Karpas-422 (cell line): ENCODE measurements at regions not wholly inside any gene's neighbourhood (a gene's known extent, or its start where the extent isn't known, plus 50 kb on each side); places are given as distances from the start of the nearest gene placed in this dataset.
"Not testable (repeated sequence)": the region's sequence is repeated elsewhere in the genome, so short reads cannot be mapped to it uniquely, and the experiment has no call there.

Experiments
- DNase-seq: peaks from one replicate; pipeline ENCODE4 v3.0.0-alpha.2; 2015
- H2AFZ ChIP-seq: fragments of 200-600 bp; sonication (generic); 2 replicates; pipeline ENCODE4 v1.6.1; 2014; ENCODE audit warnings: antibody characterized with exemption, low read length, mixed read lengths
- H3K27ac ChIP-seq: fragments of 200-600 bp; sonication (generic); 2 replicates; pipeline ENCODE4 v1.5.1; 2014; ENCODE audit warnings: mild to moderate bottlenecking, low read length, moderate library complexity
- H3K27me3 ChIP-seq: fragments of 200-600 bp; sonication (generic); 2 replicates; pipeline ENCODE4 v1.6.1; 2014; ENCODE audit warnings: low read length, mixed read lengths
- H3K36me3 ChIP-seq: fragments of 200-600 bp; sonication (generic); 2 replicates; pipeline ENCODE4 v1.6.1; 2014; ENCODE audit warnings: low read length, mixed read lengths; ENCODE audit not compliant: insufficient read depth
- H3K4me1 ChIP-seq: fragments of 200-600 bp; sonication (generic); 2 replicates; pipeline ENCODE4 v1.6.1; 2014; ENCODE audit warnings: mild to moderate bottlenecking, low read length, mixed read lengths
- H3K4me2 ChIP-seq: fragments of 200-600 bp; sonication (generic); 2 replicates; pipeline ENCODE4 v1.6.1; 2014; ENCODE audit warnings: low read length, low read depth, mild to moderate bottlenecking; ENCODE audit not compliant: poor library complexity, severe bottlenecking
- H3K4me3 ChIP-seq: fragments of 200-600 bp; sonication (generic); 2 replicates; pipeline ENCODE4 v1.5.1; 2014; ENCODE audit warnings: mild to moderate bottlenecking, antibody characterized with exemption, low read length, mixed read lengths
- H3K79me2 ChIP-seq: fragments of 200-600 bp; sonication (generic); 2 replicates; pipeline ENCODE4 v1.6.1; 2014; ENCODE audit warnings: mild to moderate bottlenecking, low read length, mixed read lengths
- H3K9ac ChIP-seq: fragments of 200-600 bp; sonication (generic); 2 replicates; pipeline ENCODE4 v1.6.0; 2014; ENCODE audit warnings: low read length
- H3K9me2 ChIP-seq: fragments of 200-600 bp; sonication (generic), shearing (Covaris generic); replicated peaks from 2 replicates; pipeline ENCODE4 v1.6.0; 2014; ENCODE audit warnings: mild to moderate bottlenecking, low read length, moderate library complexity; ENCODE audit not compliant: insufficient read depth
- H3K9me3 ChIP-seq: fragments of 300-700, 200-600 bp; sonication (generic); 2 replicates; pipeline ENCODE4 v1.6.1; 2014; ENCODE audit warnings: low read length, mixed read lengths
- H4K20me1 ChIP-seq: fragments of 200-600 bp; sonication (generic); 2 replicates; pipeline ENCODE4 v1.6.1; 2014; ENCODE audit warnings: mild to moderate bottlenecking, antibody characterized with exemption, low read length, low read depth; ENCODE audit not compliant: insufficient read depth

DNA sequence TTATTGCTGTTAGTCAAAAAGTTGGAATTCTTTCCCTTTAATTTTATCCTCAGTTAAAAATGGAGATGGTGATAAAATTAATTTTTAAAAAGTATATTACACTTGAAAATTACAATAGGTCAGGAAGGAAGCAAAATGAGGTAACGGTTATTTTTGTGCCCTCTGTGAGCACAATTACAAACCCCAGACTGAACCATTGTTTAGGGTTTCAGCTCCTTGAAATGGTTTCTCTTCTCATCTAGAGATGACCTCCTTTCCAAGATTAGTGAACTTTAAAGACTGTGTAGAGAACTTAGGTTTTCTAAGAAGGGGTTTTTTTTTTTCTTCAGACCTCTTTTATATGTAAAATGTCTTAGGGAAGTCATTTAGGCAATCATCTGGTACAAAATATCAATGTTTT is 126.2 kb upstream of the CHD1 start:
- Histone ChIP-seq H3K27ac (no peak overlapping the region), H3K36me3 (no peaks in the 10 kb centered on the region), H2AFZ (no peak overlapping the region), H3K9me2 (no peaks in the 10 kb centered on the region), H3K4me2 (no peak overlapping the region), H3K4me1 (no peaks in the 10 kb centered on the region; the same call in 1 of the 2 replicates), H3K27me3 (no peaks in the 10 kb centered on the region), H3K9ac (no peak overlapping the region), H3K79me2 (no peaks in the 10 kb centered on the region), H4K20me1 (no peaks in the 10 kb centered on the region), H3K4me3 (no peak overlapping the region), H3K9me3 (no peaks in the 10 kb centered on the region)
- no peak for DNase-seq

DNA sequence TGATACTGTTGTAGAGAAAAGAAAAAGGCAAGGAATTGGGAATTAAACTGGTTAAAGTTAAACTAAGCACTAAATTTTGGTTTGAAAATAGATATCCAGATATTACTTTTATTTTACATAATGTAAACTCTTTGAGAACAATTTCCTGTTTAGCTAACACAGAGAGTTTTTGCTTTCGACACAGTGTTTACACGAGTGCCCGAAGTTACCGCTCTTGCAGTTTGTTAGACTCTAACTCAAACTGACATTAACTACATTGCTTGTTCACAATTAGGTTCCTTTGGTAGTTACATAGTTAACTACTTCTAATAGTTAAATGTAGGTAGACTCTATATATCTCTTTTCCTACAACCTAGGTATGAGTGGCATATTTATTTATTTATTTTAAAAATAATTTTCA is 117.1 kb upstream of the CHD1 start:
- H4K20me1 ChIP-seq, result no peaks in the 10 kb centered on the region
- no peak overlapping the region for H3K4me3 ChIP-seq
- H3K27ac ChIP-seq, result no peak overlapping the region
- no peaks in the 10 kb centered on the region for H3K27me3 ChIP-seq
- no peak for DNase-seq
- H3K9ac ChIP-seq, result no peak overlapping the region
- H3K36me3 ChIP-seq, result no peaks in the 10 kb centered on the region
- H3K79me2 ChIP-seq, result no peaks in the 10 kb centered on the region
- no peaks in the 10 kb centered on the region for H3K9me2 ChIP-seq
- H3K9me3 ChIP-seq, result no peaks in the 10 kb centered on the region
- no peak overlapping the region for H2AFZ ChIP-seq
- H3K4me1 ChIP-seq, result no peaks in the 10 kb centered on the region
- no peak overlapping the region for H3K4me2 ChIP-seq

DNA sequence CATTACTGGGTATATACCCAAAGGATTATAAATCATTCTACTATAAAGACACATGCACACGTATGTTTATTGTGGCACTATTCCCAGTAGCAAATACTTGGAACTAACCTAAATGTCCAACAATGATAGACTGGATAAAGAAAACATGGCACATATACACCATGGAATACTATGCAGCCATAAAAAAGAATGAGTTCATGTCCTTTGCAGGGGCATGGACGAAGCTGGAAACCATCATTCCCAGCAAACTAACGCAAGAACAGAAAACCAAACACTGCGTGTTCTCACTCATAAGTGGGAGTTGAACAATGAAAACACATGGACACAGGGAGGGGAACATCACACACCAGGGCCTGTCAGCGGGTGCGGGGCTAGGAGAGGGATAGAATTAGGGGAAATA is 114.5 kb upstream of the CHD1 start:
- H3K9ac ChIP-seq, H3K9me3 ChIP-seq, H3K4me1 ChIP-seq, H3K4me3 ChIP-seq, H3K27me3 ChIP-seq, H3K27ac ChIP-seq, DNase-seq, H3K79me2 ChIP-seq, H3K9me2 ChIP-seq, H4K20me1 ChIP-seq, H2AFZ ChIP-seq, H3K36me3 ChIP-seq, H3K4me2 ChIP-seq: not testable (repeated sequence)

DNA sequence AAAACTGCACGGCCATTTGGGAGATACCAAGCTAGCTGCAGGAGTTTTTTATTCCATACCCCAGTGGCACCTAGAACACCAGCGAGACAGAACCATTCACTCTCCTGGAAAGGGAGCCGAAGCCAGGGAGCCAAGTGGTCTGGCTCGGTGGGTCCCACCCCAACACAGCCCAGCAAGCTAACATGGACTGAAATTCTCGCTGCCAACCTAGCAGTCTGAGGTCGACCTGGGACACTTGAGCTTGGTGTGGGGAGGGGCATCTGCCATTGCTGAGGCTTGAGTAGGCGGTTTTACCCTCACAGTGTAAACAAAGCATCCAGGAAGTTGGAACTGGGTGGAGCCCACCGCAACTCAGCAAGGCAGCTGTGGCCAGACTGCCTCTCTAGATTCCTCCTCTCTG is 108.9 kb upstream of the CHD1 start:
- Histone ChIP-seq H3K4me1 (peaks cover 11% of the 10 kb centered on the region), H4K20me1 (no peaks in the 10 kb centered on the region), H2AFZ (no peak overlapping the region), H3K27ac (no peak overlapping the region), H3K4me3 (no peak overlapping the region), H3K9me3 (no peaks in the 10 kb centered on the region), H3K4me2 (no peak overlapping the region), H3K27me3 (no peaks in the 10 kb centered on the region), H3K9me2 (no peaks in the 10 kb centered on the region), H3K79me2 (no peaks in the 10 kb centered on the region), H3K9ac (no peak overlapping the region), H3K36me3 (no peaks in the 10 kb centered on the region)
- no peak for DNase-seq

DNA sequence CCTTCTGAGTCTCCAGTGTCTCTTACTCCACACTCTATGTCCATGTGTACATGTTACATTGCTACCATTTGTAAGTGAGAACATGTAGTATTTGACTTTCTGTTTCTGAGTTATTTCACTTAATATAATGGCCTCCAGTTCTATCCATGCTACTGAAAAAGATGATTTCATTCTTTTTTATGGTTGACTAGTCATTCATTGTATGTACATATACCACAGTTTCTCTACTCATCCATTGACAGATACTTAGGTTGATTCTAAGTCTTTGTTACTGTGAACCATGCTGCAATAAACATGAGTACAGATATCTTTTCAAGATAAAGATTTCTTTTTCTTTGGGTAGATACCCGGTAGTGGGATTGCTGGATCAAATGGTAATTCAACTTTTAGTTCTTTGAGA is 107.1 kb upstream of the CHD1 start:
- no peaks in the 10 kb centered on the region for H3K36me3 ChIP-seq
- no peaks in the 10 kb centered on the region for H3K9me2 ChIP-seq
- no peaks in the 10 kb centered on the region for H3K79me2 ChIP-seq
- H3K9me3 ChIP-seq, result no peaks in the 10 kb centered on the region
- no peak overlapping the region for H3K27ac ChIP-seq
- no peak overlapping the region for H3K4me2 ChIP-seq
- H2AFZ ChIP-seq, result no peak overlapping the region
- no peaks in the 10 kb centered on the region for H4K20me1 ChIP-seq
- peaks cover 12% of the 10 kb centered on the region for H3K4me1 ChIP-seq
- no peak for DNase-seq
- no peak overlapping the region for H3K4me3 ChIP-seq
- no peaks in the 10 kb centered on the region for H3K27me3 ChIP-seq
- no peak overlapping the region for H3K9ac ChIP-seq

DNA sequence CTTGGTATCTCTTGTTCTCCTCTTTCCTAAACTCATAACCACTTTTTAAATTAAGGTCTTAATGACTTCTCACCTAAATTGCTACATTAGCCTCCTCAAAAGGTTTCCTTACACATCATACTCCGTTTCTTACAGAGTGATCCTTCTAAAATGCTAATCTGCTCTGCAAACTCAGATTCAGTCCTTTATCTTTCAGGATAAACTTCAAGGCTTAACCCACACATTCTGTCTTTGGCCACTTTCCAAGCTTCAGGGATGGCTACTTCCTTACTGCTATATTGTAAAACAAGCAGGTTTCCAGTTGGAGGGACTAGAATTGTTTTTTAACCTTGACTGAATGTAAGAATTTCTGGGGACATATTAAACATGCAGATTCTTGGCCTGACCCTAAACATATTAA is 105.5 kb upstream of the CHD1 start:
- DNase-seq, result no peak
- Histone ChIP-seq H3K4me2 (no peak overlapping the region), H2AFZ (no peak overlapping the region), H3K9ac (no peak overlapping the region), H3K27me3 (no peaks in the 10 kb centered on the region), H3K27ac (no peak overlapping the region), H3K4me1 (peaks cover 12% of the 10 kb centered on the region), H3K36me3 (no peaks in the 10 kb centered on the region), H3K79me2 (no peaks in the 10 kb centered on the region), H3K9me2 (no peaks in the 10 kb centered on the region), H3K4me3 (no peak overlapping the region), H3K9me3 (no peaks in the 10 kb centered on the region), H4K20me1 (no peaks in the 10 kb centered on the region)

DNA sequence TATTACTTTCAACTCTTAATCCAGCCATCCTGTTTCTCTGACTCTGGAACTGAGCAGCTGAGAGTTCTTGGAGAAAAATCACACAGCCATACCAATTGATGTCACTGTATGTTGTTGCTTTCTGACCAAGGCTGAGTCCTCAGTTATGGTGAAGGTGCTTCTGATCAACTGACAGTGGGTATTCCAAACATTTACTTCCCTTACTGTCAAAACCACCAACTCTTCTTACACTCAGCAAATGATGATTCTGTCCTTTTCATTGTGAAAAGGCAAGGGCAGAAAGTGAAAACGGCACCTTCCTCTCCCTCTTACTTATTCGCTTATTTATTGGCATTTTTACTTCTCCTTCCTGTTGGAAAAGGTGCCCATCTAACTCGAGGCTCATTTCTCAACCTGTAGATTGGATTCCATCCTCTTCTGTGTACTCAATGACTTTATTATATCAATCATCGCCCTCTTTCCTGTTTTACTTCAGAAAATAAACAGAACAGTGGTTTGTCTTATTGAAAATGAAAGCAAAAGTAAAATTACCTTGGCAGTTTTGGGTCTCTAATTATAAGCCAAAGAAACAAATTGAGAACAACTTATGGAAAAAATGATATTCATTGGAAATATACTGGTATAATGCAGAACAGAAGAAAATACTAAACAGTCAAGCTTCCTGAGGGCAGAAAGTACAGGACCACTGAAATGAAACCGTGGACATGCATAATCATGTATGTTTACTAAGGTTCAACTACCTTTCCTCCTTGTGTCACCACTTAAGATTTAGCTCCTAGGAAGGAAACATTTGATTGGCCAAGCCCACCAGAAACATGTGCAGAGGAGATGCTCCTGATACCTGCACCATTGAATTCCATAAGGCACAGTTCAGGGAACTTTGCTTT is 104.5 kb upstream of the CHD1 start:
- no peak overlapping the region for H3K27ac ChIP-seq
- no peaks in the 10 kb centered on the region for H4K20me1 ChIP-seq
- H2AFZ ChIP-seq, result peak overlapping the region; percentile 40; the same call in 1 of the 2 replicates
- H3K9me2 ChIP-seq, result no peaks in the 10 kb centered on the region
- H3K4me1 ChIP-seq, result peaks cover 18% of the 10 kb centered on the region
- peak overlapping the region; percentile 49 for H3K9ac ChIP-seq
- no peak for DNase-seq
- H3K79me2 ChIP-seq, result no peaks in the 10 kb centered on the region
- no peaks in the 10 kb centered on the region for H3K36me3 ChIP-seq
- H3K4me3 ChIP-seq, result peak overlapping the region; percentile 55
- H3K9me3 ChIP-seq, result no peaks in the 10 kb centered on the region
- peak overlapping the region; percentile 70 for H3K4me2 ChIP-seq
- no peaks in the 10 kb centered on the region for H3K27me3 ChIP-seq

DNA sequence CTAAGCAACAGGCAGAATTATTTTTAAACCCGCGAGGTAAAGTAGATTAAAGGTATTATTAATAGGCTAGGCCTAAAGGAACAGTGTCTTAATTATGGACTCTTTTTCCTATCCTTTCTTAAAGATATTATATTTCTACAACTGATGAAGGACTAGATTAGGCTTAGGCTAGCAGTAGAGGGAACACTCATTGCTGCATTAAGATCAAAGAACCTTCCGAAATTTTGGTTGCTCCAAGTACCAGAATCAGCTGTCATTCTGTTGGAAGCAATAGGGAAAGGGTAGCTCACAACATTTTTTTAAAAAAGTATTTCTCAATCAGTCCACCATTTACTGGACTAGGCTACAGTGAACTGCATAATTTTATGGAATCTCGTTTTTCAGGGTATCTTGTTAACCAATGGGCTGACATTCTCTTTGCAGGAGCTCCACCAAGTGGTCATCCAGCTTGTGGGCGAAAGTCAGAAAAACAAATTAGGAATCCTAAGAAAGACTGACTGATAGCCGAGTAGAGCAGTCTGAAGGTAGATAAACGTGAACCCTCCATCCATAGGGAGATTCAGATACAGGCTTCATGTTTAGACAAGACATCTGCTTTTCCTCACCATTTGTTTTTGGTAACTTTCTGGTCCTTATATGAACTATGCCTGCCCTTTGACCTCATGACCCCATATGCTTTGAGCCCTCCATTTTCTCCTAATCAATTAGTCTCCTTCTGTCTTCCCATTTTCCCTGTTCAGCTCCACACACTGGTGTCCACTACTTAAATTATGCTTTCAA is 103.6 kb upstream of the CHD1 start:
- Histone ChIP-seq H3K9me2 (no peaks in the 10 kb centered on the region), H3K4me3 (peak overlapping the region; percentile 55; the same call in 1 of the 2 replicates), H3K9ac (no peak overlapping the region), H3K9me3 (no peaks in the 10 kb centered on the region), H3K36me3 (no peaks in the 10 kb centered on the region), H3K4me2 (peak overlapping the region; percentile 70), H3K4me1 (peaks cover 26% of the 10 kb centered on the region), H3K79me2 (no peaks in the 10 kb centered on the region), H4K20me1 (no peaks in the 10 kb centered on the region), H2AFZ (no peak overlapping the region), H3K27ac (no peak overlapping the region), H3K27me3 (no peaks in the 10 kb centered on the region)
- DNase-seq, result peak; percentile 79
